Endothelial cell of umbilical vein (primary cell): ENCODE measurements at regions not wholly inside any gene's neighbourhood (a gene's known extent, or its start where the extent isn't known, plus 50 kb on each side); places are given as distances from the start of the nearest gene placed in this dataset.

Source experiments
- BruUV-seq: library from RNA; stranded (reverse); fragments of 400-500 nt; replicated peaks from 2 replicates; lab custom pipeline; 2021; lab: Mats Ljungman, UMichigan
- CTCF ChIA-PET: fragments of 300-600, 350-600 bp; sonication (Branson Sonifier 250); formaldehyde crosslinking; loops from one replicate; lab custom pipeline; 2021; ENCODE audit warnings: antibody characterized with exemption, inconsistent platforms; lab: Charles Lee
- POLR2A ChIA-PET: fragments of 300-600, 350-600 bp; sonication (Branson Sonifier 250); formaldehyde crosslinking; loops from one replicate; lab custom pipeline; 2021; ENCODE audit warnings: antibody characterized with exemption, inconsistent platforms; lab: Charles Lee
- DNase-seq: peaks from one replicate; pipeline ENCODE4 v3.0.0-alpha.2; 2011; ENCODE audit warnings: low read depth, low spot score
- FAIRE-seq: peaks from 2 replicates; lab custom pipeline; 2011; peaks lifted over from hg19 to GRCh38; lab: Jason Lieb, UNC
- H2AFZ ChIP-seq: 2 replicates; pipeline ENCODE4 v1.6.0; 2012; ENCODE audit warnings: low read depth, low read length, control low read depth, inconsistent platforms
- H3K27ac ChIP-seq: 2 replicates; pipeline ENCODE4 v1.5.1; 2011; ENCODE audit warnings: low read depth, mild to moderate bottlenecking, control low read depth, low read length, moderate library complexity; ENCODE audit not compliant: insufficient read depth
- H3K27me3 ChIP-seq, 2 experiments: 2 replicates each; pipeline versions ENCODE4 v1.6.0 to v1.6.1; 2011; ENCODE audit warnings: low read length in 2 of 2, mixed read lengths in 1 of 2; ENCODE audit not compliant: control insufficient read depth in 2 of 2, insufficient read depth in 2 of 2
- H3K36me3 ChIP-seq, 2 experiments: 2 replicates in 1 of 2; 3 replicates in 1 of 2; pipeline ENCODE4 v1.5.1; 2011; ENCODE audit warnings: low read length in 2 of 2, mild to moderate bottlenecking in 1 of 2, moderate library complexity in 1 of 2; ENCODE audit not compliant: control insufficient read depth in 2 of 2, insufficient read depth in 2 of 2; ENCODE audit errors: extremely low read depth in 1 of 2
- H3K4me1 ChIP-seq: 3 replicates; pipeline ENCODE4 v1.5.1; 2011; ENCODE audit warnings: mild to moderate bottlenecking, low read length; ENCODE audit not compliant: control insufficient read depth, insufficient read depth; ENCODE audit errors: extremely low read depth
- H3K4me2 ChIP-seq: 2 replicates; pipeline ENCODE4 v1.6.1; 2011; ENCODE audit warnings: low read length, control low read depth, mixed read lengths; ENCODE audit not compliant: insufficient read depth
- H3K4me3 ChIP-seq, 3 experiments: fragments of 200-600 bp in 1 of 3; sonication (generic), shearing (Covaris generic) in 1 of 3; replicated peaks in 1 of 3; 2 replicates each; pipeline ENCODE4 v1.5.1; 2011 to 2016; ENCODE audit warnings: control low read depth in 3 of 3, low read length in 3 of 3, mild to moderate bottlenecking in 2 of 3, inconsistent platforms in 1 of 3, low read depth in 1 of 3, moderate library complexity in 1 of 3; ENCODE audit not compliant: insufficient read depth in 1 of 3
- H3K79me2 ChIP-seq: 2 replicates; pipeline ENCODE4 v1.6.0; 2012; ENCODE audit warnings: low read length, inconsistent platforms; ENCODE audit not compliant: control insufficient read depth, insufficient read depth
- H3K9ac ChIP-seq: replicated peaks from 2 replicates; pipeline ENCODE3; 2011; ENCODE audit warnings: low read length, control low read depth; ENCODE audit not compliant: insufficient read depth; ENCODE audit errors: extremely low read depth
- H3K9me1 ChIP-seq: replicated peaks from 3 replicates; pipeline ENCODE4 v1.6.0; 2011; ENCODE audit warnings: mild to moderate bottlenecking, low read length; ENCODE audit not compliant: control insufficient read depth, insufficient read depth; ENCODE audit errors: extremely low read depth
- H3K9me3 ChIP-seq: replicated peaks from 2 replicates; pipeline ENCODE4 v1.5.1; 2012; ENCODE audit warnings: low read length, inconsistent platforms; ENCODE audit not compliant: control insufficient read depth, insufficient read depth
- H4K20me1 ChIP-seq: replicated peaks from 2 replicates; pipeline ENCODE3; 2011; ENCODE audit warnings: mild to moderate bottlenecking, low read length; ENCODE audit not compliant: control insufficient read depth, insufficient read depth; ENCODE audit errors: extremely low read depth
- CTCF ChIP-seq, 2 donors: IDR thresholded peaks; 1 replicate in 1 of 2; 2 replicates in 1 of 2; pipeline ENCODE4 v1.5.1; 2011; ENCODE audit warnings: low read length in 2 of 2, mild to moderate bottlenecking in 2 of 2, moderate library complexity in 2 of 2, control low read depth in 1 of 2, inconsistent platforms in 1 of 2, low read depth in 1 of 2; ENCODE audit not compliant: insufficient read depth in 1 of 2; ENCODE audit errors: extremely low read depth in 1 of 2
- EZH2 ChIP-seq: IDR thresholded peaks from 2 replicates; pipeline ENCODE4 v1.6.1; 2012; ENCODE audit warnings: borderline replicate concordance, low read depth, mild to moderate bottlenecking, moderate library complexity, low read length, inconsistent platforms; ENCODE audit not compliant: severe bottlenecking
- FOS ChIP-seq: IDR thresholded peaks from 2 replicates; pipeline ENCODE4 v1.6.1; 2011; ENCODE audit warnings: mild to moderate bottlenecking, low read length, moderate library complexity, borderline replicate concordance; ENCODE audit not compliant: insufficient read depth
- GATA2 ChIP-seq: IDR thresholded peaks from 2 replicates; pipeline ENCODE4 v1.7.0; 2011; ENCODE audit warnings: low read depth, mild to moderate bottlenecking, moderate library complexity, mixed read lengths, low read length; ENCODE audit not compliant: insufficient read length, insufficient read depth
- JUN ChIP-seq: IDR thresholded peaks from 2 replicates; pipeline ENCODE4 v1.6.1; 2011; ENCODE audit warnings: borderline replicate concordance, low read depth; ENCODE audit not compliant: insufficient read length, insufficient read depth
- MYC ChIP-seq: IDR thresholded peaks from one replicate; pipeline ENCODE4 v1.6.1; 2011; ENCODE audit warnings: mild to moderate bottlenecking, low read depth, low read length
- POLR2A ChIP-seq: IDR thresholded peaks from 2 replicates; pipeline ENCODE4 v1.6.1; 2012; ENCODE audit warnings: low read depth, mild to moderate bottlenecking, control low read depth, low read length
- POLR2AphosphoS5 ChIP-seq: IDR thresholded peaks from 2 replicates; pipeline ENCODE4 v1.6.1; 2012; ENCODE audit warnings: low read depth, mild to moderate bottlenecking, control low read depth, low read length, moderate library complexity; ENCODE audit not compliant: insufficient read depth
- dilution Hi-C: fragments of 300-500 bp; cut with MboI; formaldehyde crosslinking; loops from one replicate; pipeline ENCODE4 v1.15.0; 2019; ENCODE audit warnings: low sequenced_read_pairs; ENCODE audit not compliant: extremely low pct_ligation_motif_present
- intact Hi-C: fragments of 100-400 bp; cut with micrococcal nuclease; formaldehyde crosslinking; loops from one replicate; pipeline ENCODE4 v1.10.0; 2022
- TF ChIP-seq, protein P1 (sequence below): IDR thresholded peaks from 2 replicates; pipeline ENCODE4 v1.6.1; 2011; ENCODE audit not compliant: insufficient read depth, insufficient read length

DNA sequence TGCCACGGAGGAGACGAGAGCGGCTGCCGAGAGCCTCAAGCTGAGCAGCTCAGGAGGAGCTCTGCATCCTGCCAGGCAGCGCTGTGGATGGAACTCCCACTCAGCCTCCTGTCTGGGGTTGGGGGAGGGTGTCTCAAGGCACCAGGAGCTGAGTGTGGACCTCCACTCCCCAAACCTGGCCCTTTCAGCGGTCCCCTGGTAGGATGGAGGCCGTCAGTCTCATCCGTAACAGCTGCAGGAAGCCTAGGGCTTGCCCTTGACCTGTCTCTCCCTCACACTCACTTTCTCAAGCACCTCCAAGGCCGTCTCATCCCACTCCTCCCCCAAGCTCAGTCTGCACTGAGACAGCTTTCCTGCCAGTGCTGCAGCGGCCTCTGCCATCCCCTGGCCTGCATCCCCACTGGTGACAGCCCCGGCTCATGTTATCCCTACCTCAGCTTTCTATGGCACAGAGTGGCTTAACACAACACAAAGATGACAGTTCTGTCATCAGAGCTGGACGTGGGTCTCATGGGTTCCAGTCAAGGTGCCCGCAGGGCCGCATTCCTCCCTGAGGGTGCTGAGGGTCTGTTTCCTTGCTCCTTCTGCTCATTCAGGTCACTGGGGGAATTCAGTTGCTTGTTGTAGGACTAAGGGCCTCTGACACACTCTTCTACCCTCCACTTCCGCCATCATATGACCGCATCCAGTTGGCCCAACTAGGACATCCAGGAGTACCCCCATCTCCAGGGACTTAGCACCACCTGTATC lies 341.9 kb upstream of the B3GAT1 start:
- no peak for FAIRE-seq
- no peaks in the 10 kb centered on the region for H3K27me3 ChIP-seq
- H3K79me2 ChIP-seq, result no peaks in the 10 kb centered on the region
- ChIA-PET CTCF (no interaction called here), POLR2A (no interaction called here)
- DNase-seq, result no peak
- no peaks in the 10 kb centered on the region for H3K4me1 ChIP-seq
- H3K4me2 ChIP-seq, result no peak overlapping the region
- H3K9me1 ChIP-seq, result no peaks in the 10 kb centered on the region
- no peaks in the 10 kb centered on the region for H3K36me3 ChIP-seq
- no peak overlapping the region for H2AFZ ChIP-seq
- no peak overlapping the region for H3K27ac ChIP-seq
- TF ChIP-seq, protein P1, sequence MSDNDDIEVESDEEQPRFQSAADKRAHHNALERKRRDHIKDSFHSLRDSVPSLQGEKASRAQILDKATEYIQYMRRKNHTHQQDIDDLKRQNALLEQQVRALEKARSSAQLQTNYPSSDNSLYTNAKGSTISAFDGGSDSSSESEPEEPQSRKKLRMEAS, result no peak
- no peak for TF ChIP-seq POLR2A
- no peak for TF ChIP-seq FOS
- TF ChIP-seq MYC, result no peak
- no peak for TF ChIP-seq JUN
- TF ChIP-seq POLR2AphosphoS5, result no peak
- no peak for TF ChIP-seq EZH2
- no peak for TF ChIP-seq CTCF (IDR thresholded peaks at IDR 0.05; ENCODE audit: extremely low read depth in 1 of 2, insufficient read depth in 1 of 2, low read depth in 1 of 2, low read length in 2 of 2)
- no peak for TF ChIP-seq GATA2
- H3K9me3 ChIP-seq, result no peaks in the 10 kb centered on the region
- dilution Hi-C loops (no loop called here), intact Hi-C loops (no loop called here)
- H3K9ac ChIP-seq, result no peak overlapping the region
- H3K4me3 ChIP-seq, result no peak overlapping the region
- no TSS peak for BruUV-seq
- no peaks in the 10 kb centered on the region for H4K20me1 ChIP-seq
